Activated effector memory CD4-positive, alpha-beta T cell treated with anti-CD3 and anti-CD28 coated beads, Interleukin-2, amount 50 U/mL, for 16 hours (primary cell): ENCODE measurements at regions not wholly inside any gene's neighbourhood (a gene's known extent, or its start where the extent isn't known, plus 50 kb on each side); places are given as distances from the start of the nearest gene placed in this dataset.
"Not testable (repeated sequence)": the region's sequence is repeated elsewhere in the genome, so short reads cannot be mapped to it uniquely, and the experiment has no call there.

Source experiments
- DNase-seq: peaks from one replicate; pipeline ENCODE4 v3.0.0-alpha.2; 2020

GRCh38 chr16:48818257-48818656 is 208.3 kb upstream of the N4BP1 start:
- no peak for DNase-seq

- no peak for DNase-seq
Observed at GRCh38 chr16:48817032-48817431, 207.1 kb upstream of the N4BP1 start.

- no peak for DNase-seq
Observed at GRCh38 chr16:48816393-48816792, 206.4 kb upstream of the N4BP1 start.

GRCh38 chr16:48814994-48815393 is 205.0 kb upstream of the N4BP1 start:
- DNase-seq = no peak

- no peak for DNase-seq
Observed at GRCh38 chr16:48813485-48813884, 203.5 kb upstream of the N4BP1 start.

GRCh38 chr16:48812856-48813255 is 202.9 kb upstream of the N4BP1 start:
- no peak for DNase-seq

GRCh38 chr16:48811478-48811877 is 201.5 kb upstream of the N4BP1 start:
- no peak for DNase-seq

- DNase-seq = no peak
Observed at GRCh38 chr16:48810803-48811453, 200.9 kb upstream of the N4BP1 start.

GRCh38 chr16:48810436-48810802 is 200.4 kb upstream of the N4BP1 start:
- DNase-seq = no peak

GRCh38 chr16:48790151-48790550 is 180.2 kb upstream of the N4BP1 start:
- no peak for DNase-seq

- DNase-seq = no peak
Observed at GRCh38 chr16:48788475-48788874, 178.5 kb upstream of the N4BP1 start.

GRCh38 chr16:48745541-48745940 is 135.6 kb upstream of the N4BP1 start:
- no peak for DNase-seq

GRCh38 chr16:48740964-48741363 is 131.0 kb upstream of the N4BP1 start:
- DNase-seq = no peak

GRCh38 chr16:48734220-48734619 is 124.2 kb upstream of the N4BP1 start:
- no peak for DNase-seq

GRCh38 chr16:48704710-48705109 is 94.7 kb upstream of the N4BP1 start:
- no peak for DNase-seq

GRCh38 chr16:48687421-48688038 is 77.5 kb upstream of the N4BP1 start:
- DNase-seq = peak; percentile 64

- no peak for DNase-seq
Observed at GRCh38 chr16:48684148-48684547, 74.2 kb upstream of the N4BP1 start.

GRCh38 chr16:48682971-48683370 is 73.0 kb upstream of the N4BP1 start:
- no peak for DNase-seq

GRCh38 chr16:48681520-48681919 is 71.5 kb upstream of the N4BP1 start:
- no peak for DNase-seq

GRCh38 chr16:48680881-48681280 is 70.9 kb upstream of the N4BP1 start:
- DNase-seq = no peak

GRCh38 chr16:48676836-48677235 is 66.9 kb upstream of the N4BP1 start:
- DNase-seq = no peak

GRCh38 chr16:48668184-48668583 is 58.2 kb upstream of the N4BP1 start:
- DNase-seq = not testable (repeated sequence)

GRCh38 chr16:48659940-48660339 is 50.0 kb upstream of the N4BP1 start:
- no peak for DNase-seq
